ENCODE measurements at regions not wholly inside any gene's neighbourhood (a gene's known extent, or its start where the extent isn't known, plus 50 kb on each side); places are given as distances from the start of the nearest gene placed in this dataset.

GRCh38 chr2:10212827-10213226 lies 89.9 kb upstream of the HPCAL1 start:
- TF ChIP-seq CTCF (IDR thresholded peaks at IDR 0.05; ENCODE audit: low read depth, low read length) = no peak
- no peak for TF ChIP-seq POLR2A (IDR thresholded peaks at IDR 0.05; ENCODE audit: extremely low read depth, insufficient read length)
